ENCODE measurements at regions not wholly inside any gene's neighbourhood (a gene's known extent, or its start where the extent isn't known, plus 50 kb on each side); places are given as distances from the start of the nearest gene placed in this dataset.

- TF ChIP-seq ZFP30 (CRISPR knock-in tag; IDR thresholded peaks at IDR 0.05) (no peak), ISL1 (CRISPR knock-in tag; IDR thresholded peaks at IDR 0.05) (no peak), GLIS3 (CRISPR knock-in tag; IDR thresholded peaks at IDR 0.05) (no peak), ZNF8 (CRISPR knock-in tag; IDR thresholded peaks at IDR 0.05) (no peak), BACH2 (CRISPR knock-in tag; IDR thresholded peaks at IDR 0.05; ENCODE audit: borderline replicate concordance) (no peak), CREB5 (CRISPR knock-in tag; IDR thresholded peaks at IDR 0.05; ENCODE audit: low read depth) (no peak)
Measured at GRCh38 chr21:15149600-15150224, 84.9 kb upstream of the NRIP1 start.

Data from SK-N-SH treated with all-trans-retinoic acid at 6 μM for 48 hours (cell line).